GF-D8 (cell line): ENCODE measurements at regions not wholly inside any gene's neighbourhood (a gene's known extent, or its start where the extent isn't known, plus 50 kb on each side); places are given as distances from the start of the nearest gene placed in this dataset.
"Not testable (repeated sequence)": the region's sequence is repeated elsewhere in the genome, so short reads cannot be mapped to it uniquely, and the experiment has no call there.

Experiments used
- DNase-seq: peaks from one replicate; lab custom pipeline; 2025; lab: John Stamatoyannopoulos, UW

GRCh38 chr1:208347191-208347590 is 103.0 kb upstream of the PLXNA2 start:
- no peak for DNase-seq

- no peak for DNase-seq
Observed at GRCh38 chr1:208349694-208350330, 105.6 kb upstream of the PLXNA2 start.

GRCh38 chr1:208350815-208351214 is 106.6 kb upstream of the PLXNA2 start:
- no peak for DNase-seq

- DNase-seq: no peak
Observed at GRCh38 chr1:208351838-208352237, 107.7 kb upstream of the PLXNA2 start.

- DNase-seq: not testable (repeated sequence)
Observed at GRCh38 chr1:208353797-208354196, 109.6 kb upstream of the PLXNA2 start.

- no peak for DNase-seq
Observed at GRCh38 chr1:208357644-208358507, 113.7 kb upstream of the PLXNA2 start.

GRCh38 chr1:208358651-208359050 is 114.5 kb upstream of the PLXNA2 start:
- no peak for DNase-seq

- no peak for DNase-seq
Observed at GRCh38 chr1:208362011-208362410, 117.8 kb upstream of the PLXNA2 start.

- no peak for DNase-seq
Observed at GRCh38 chr1:208366559-208366958, 122.4 kb upstream of the PLXNA2 start.

- no peak for DNase-seq
Observed at GRCh38 chr1:208369045-208369444, 124.9 kb upstream of the PLXNA2 start.

- DNase-seq: no peak
Observed at GRCh38 chr1:208369658-208370057, 125.5 kb upstream of the PLXNA2 start.

GRCh38 chr1:208374391-208374941 is 130.3 kb upstream of the PLXNA2 start:
- DNase-seq: no peak

GRCh38 chr1:208381481-208381880 is 137.3 kb upstream of the PLXNA2 start:
- DNase-seq: no peak

- DNase-seq: no peak
Observed at GRCh38 chr1:208387908-208388811, 144.0 kb upstream of the PLXNA2 start.

- DNase-seq: no peak
Observed at GRCh38 chr1:208393416-208393815, 149.2 kb upstream of the PLXNA2 start.

- DNase-seq: no peak
Observed at GRCh38 chr1:208393826-208394225, 149.6 kb upstream of the PLXNA2 start.

- no peak for DNase-seq
Observed at GRCh38 chr1:208397286-208397685, 153.1 kb upstream of the PLXNA2 start.

- no peak for DNase-seq
Observed at GRCh38 chr1:208405014-208405413, 160.8 kb upstream of the PLXNA2 start.

GRCh38 chr1:208409176-208409575 is 165.0 kb upstream of the PLXNA2 start:
- no peak for DNase-seq

- no peak for DNase-seq
Observed at GRCh38 chr1:208410409-208410808, 166.2 kb upstream of the PLXNA2 start.

GRCh38 chr1:208413006-208413405 is 168.8 kb upstream of the PLXNA2 start:
- no peak for DNase-seq

- no peak for DNase-seq
Observed at GRCh38 chr1:208418667-208419066, 174.5 kb upstream of the PLXNA2 start.
